Muscle of leg (tissue), 3 donors: ENCODE measurements at regions not wholly inside any gene's neighbourhood (a gene's known extent, or its start where the extent isn't known, plus 50 kb on each side); places are given as distances from the start of the nearest gene placed in this dataset.
"Not testable (repeated sequence)": the region's sequence is repeated elsewhere in the genome, so short reads cannot be mapped to it uniquely, and the experiment has no call there.

Experiments
- DNase-seq: peaks from one replicate; pipeline ENCODE4 v3.0.0; 2013
- H3K27ac ChIP-seq: one replicate; pipeline ENCODE4 v1.5.1; 2013; ENCODE audit warnings: mild to moderate bottlenecking, low read length, control low read depth
- H3K27me3 ChIP-seq: one replicate; pipeline ENCODE4 v1.6.1; 2013; ENCODE audit warnings: low read length; ENCODE audit not compliant: control insufficient read depth, insufficient read depth
- H3K36me3 ChIP-seq: one replicate; pipeline ENCODE4 v1.6.1; 2013; ENCODE audit warnings: low read length; ENCODE audit not compliant: control insufficient read depth, insufficient read depth
- H3K4me1 ChIP-seq: one replicate; pipeline ENCODE4 v1.6.1; 2013; ENCODE audit warnings: low read length; ENCODE audit not compliant: control insufficient read depth, insufficient read depth
- H3K4me3 ChIP-seq: one replicate; pipeline ENCODE4 v1.5.1; 2013; ENCODE audit warnings: low read length, control low read depth
- H3K9me3 ChIP-seq: replicated peaks from 2 replicates; pipeline ENCODE4 v1.6.1; 2013; ENCODE audit warnings: low read depth, low read length; ENCODE audit not compliant: control insufficient read depth
- WGBS: methylation state at CpG from one replicate; pipeline ENCODE4 v1.1.5; 2013; ENCODE audit warnings: missing lambda C conversion rate; ENCODE audit not compliant: insufficient coverage; 5-methylcytosine and 5-hydroxymethylcytosine counted together

DNA sequence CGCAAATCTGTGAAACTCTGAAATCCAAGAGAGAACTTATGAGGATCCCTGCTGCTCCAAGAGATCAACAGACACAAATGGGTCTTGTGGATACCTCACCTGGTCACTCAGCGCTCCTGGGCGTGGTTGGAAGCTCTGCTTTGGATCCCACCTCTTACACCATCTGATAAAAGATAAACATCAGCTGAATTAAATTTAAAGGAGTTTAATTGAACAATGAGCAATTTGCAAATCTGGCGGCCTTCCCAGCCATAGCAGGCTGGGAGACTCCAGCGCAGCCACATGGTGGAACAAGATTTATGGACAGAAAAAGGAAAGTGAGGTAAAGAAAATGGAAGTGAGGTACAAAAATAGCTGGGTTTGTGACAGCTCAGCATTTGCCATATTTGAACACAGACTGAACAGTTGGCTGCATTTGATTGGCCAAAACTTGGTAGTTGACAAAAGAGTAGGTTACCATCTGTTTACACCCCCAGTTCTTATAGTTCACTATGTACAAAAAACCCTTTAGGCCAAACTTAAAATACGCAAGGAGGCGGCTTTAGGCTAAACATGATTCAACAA, 437.3 kb upstream of the NDST3 start:
- Histone ChIP-seq H3K36me3 (no peaks in the 10 kb centered on the region), H3K4me1 (no peaks in the 10 kb centered on the region), H3K27ac (no peak overlapping the region), H3K4me3 (no peak overlapping the region), H3K9me3 (no peaks in the 10 kb centered on the region), H3K27me3 (no peaks in the 10 kb centered on the region)
- 93% methylated on average over 2 of the region's 7 CpGs for WGBS
- no peak for DNase-seq

DNA sequence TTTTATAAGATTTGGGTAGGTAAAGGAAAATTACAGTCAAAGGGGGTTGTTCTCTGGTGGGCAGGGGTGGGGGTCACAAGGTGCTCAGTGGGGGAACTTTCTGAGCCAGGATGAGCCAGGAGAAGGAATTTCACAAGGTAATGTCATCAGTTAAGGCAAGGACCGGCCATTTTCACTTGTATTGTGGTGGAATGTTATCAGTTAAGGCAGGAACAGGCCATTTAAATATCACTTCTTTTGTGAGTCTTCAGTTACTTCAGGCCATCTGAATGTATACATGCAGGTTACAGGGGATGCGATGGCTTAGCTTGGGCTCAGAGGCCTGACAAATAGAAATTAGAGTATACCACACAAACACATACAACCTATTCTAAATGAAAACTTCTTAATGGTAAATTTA, 434.9 kb upstream of the NDST3 start:
- H3K27ac ChIP-seq, H3K27me3 ChIP-seq, H3K4me3 ChIP-seq, H3K36me3 ChIP-seq, DNase-seq, H3K4me1 ChIP-seq, H3K9me3 ChIP-seq: not testable (repeated sequence)
- WGBS = no CpG with 5 or more reads among the region's 2 CpGs

DNA sequence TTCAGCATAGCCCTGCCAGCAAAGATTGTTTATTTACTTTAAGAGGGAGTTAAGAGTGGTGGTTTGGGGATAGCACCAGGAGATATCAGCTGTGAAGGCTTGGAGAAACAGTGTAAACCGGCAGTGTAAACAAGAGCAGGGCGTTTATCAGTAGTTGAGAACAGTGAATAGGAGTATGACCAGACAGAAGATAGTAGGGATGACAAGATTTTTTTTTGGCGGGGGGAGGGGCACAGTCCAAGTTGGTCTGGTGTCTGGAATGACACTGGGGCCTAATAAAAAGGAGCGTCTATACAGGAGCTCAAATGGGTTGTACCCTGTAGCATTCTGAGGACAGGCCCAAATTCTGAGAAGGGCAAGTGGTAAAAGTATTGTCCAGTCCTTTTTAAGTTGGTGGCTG, 433.4 kb upstream of the NDST3 start:
- not testable (repeated sequence) for H3K4me3 ChIP-seq, DNase-seq, H3K36me3 ChIP-seq, H3K27ac ChIP-seq, H3K4me1 ChIP-seq, H3K9me3 ChIP-seq, H3K27me3 ChIP-seq
- WGBS = 48% methylated on average over 2 of the region's 4 CpGs

DNA sequence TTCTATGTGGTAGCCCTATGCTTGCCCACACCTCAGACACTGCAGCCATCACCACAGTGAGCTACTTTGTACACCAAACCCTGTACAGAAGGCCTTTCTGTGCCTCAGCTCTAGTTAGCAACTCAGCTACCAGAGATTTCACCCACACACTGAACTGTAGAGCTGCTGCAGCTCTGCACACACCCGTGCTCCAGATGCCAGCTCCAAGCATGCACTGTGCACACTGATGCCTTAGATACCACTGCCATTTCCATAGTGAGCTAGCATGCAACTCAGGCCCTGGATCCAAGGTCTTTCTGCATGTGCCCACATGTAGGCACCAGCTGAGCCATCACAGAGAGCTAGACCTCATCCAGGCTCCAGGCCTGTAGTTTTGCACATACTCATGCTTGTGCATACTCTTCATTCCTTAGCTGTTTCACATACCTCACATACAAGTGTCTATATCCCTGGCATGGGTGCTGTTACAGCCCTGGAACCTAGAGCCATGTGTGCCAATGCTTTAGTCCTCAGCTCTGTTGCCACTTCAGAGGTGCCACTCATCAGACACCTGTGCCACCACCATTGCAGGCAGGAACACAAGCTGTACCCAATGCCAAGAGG, 423.5 kb upstream of the NDST3 start:
- Histone ChIP-seq H3K27ac (no peak overlapping the region), H3K27me3 (no peaks in the 10 kb centered on the region), H3K4me1 (no peaks in the 10 kb centered on the region), H3K9me3 (peaks cover 12% of the 10 kb centered on the region), H3K36me3 (no peaks in the 10 kb centered on the region), H3K4me3 (no peak overlapping the region)
- 58% methylated on average over 1 of the region's 1 CpG for WGBS
- DNase-seq = no peak

DNA sequence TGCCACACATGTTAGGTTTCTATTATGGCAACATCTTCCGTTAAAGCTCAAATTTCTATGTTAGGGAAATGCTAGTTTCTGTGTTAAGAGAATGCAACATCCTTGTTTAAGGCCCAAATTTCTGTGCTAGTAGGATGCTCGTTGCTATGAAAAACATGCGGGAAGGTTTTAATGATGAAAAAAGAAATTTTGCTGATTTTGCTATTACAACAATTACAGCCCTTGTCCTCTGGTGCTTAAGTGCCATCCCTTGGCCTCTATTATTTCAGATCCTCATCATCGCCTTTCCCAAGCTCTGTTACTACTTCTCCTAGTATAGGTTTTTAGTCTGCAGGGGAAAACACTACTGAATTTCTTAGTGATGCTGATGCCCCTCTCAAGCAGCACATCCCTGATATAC, 412.6 kb upstream of the NDST3 start:
- Histone ChIP-seq H3K4me1 (no peaks in the 10 kb centered on the region), H3K4me3 (no peak overlapping the region), H3K27me3 (no peaks in the 10 kb centered on the region), H3K36me3 (no peaks in the 10 kb centered on the region), H3K9me3 (no peaks in the 10 kb centered on the region), H3K27ac (no peak overlapping the region)
- no peak for DNase-seq
- WGBS = no CpG with 5 or more reads among the region's 4 CpGs

DNA sequence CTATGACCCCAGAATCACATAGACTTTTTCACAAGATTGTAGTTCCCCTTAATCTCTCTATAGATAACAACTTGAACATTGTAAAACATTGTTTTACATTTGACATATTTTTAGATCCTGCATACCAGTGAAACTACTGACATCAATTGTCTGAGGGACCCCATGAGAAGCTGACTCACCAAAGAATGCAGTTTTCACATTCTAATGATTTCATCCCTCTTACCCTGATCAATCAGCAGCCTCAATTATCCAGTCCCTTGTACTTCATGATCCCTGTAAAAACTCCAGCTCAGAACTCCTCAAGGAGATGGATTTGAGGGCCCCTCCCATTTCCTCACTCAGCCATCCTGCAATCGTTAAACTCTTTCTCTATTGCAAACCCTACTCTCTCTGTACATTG, 411.0 kb upstream of the NDST3 start:
- WGBS = 20% methylated on average over 1 of the region's 1 CpG
- H3K4me1 ChIP-seq = no peaks in the 10 kb centered on the region
- no peaks in the 10 kb centered on the region for H3K36me3 ChIP-seq
- no peak overlapping the region for H3K4me3 ChIP-seq
- no peaks in the 10 kb centered on the region for H3K27me3 ChIP-seq
- no peak for DNase-seq
- H3K9me3 ChIP-seq = no peaks in the 10 kb centered on the region
- H3K27ac ChIP-seq = no peak overlapping the region

DNA sequence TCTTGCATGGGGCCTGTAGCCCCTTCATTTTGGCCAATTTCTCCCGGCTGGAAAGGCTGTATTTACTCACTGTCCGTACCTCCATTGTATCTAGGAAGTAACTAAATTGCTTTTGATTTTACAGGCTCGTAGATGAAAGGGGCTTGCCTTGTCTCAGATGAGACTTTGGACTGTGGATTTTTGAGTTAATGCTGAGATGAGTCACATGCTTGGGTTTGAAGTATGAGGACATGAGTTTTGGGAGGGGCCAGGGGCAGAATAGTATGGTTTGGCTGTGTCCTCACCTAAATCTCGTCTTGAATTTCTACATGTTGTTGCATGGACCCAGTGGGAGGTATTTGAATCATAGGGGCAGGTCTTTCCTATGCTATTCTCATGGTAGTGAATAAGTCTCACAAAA, 407.6 kb upstream of the NDST3 start:
- Histone ChIP-seq H3K27me3 (no peaks in the 10 kb centered on the region), H3K4me1 (no peaks in the 10 kb centered on the region), H3K36me3 (no peaks in the 10 kb centered on the region), H3K9me3 (no peaks in the 10 kb centered on the region), H3K27ac (no peak overlapping the region), H3K4me3 (no peak overlapping the region)
- no peak for DNase-seq
- WGBS = 100% methylated on average over 1 of the region's 4 CpGs

DNA sequence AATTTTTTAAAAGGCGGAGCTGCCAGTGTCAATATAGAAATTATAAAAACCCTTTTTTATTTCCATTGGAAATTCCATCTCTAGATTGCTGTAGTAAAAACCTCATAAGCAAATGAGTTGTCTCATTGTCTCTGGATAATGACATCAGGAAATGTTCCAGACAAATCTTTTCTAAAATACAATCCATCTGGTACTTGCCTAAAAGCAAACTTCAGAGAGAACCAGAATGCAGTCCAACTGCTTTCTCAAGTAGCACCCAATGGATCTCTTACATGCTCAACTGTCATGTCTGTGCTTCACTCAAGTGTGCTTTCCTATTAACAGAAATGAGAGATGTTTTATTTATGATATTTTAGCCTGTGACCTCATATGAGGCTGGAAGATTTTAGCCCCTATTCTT, 399.6 kb upstream of the NDST3 start:
- peak; percentile 1 for DNase-seq
- Histone ChIP-seq H3K27ac (no peak overlapping the region), H3K27me3 (no peaks in the 10 kb centered on the region), H3K9me3 (no peaks in the 10 kb centered on the region), H3K4me1 (no peaks in the 10 kb centered on the region), H3K4me3 (no peak overlapping the region), H3K36me3 (no peaks in the 10 kb centered on the region)
- WGBS = no CpG with 5 or more reads among the region's 1 CpG

DNA sequence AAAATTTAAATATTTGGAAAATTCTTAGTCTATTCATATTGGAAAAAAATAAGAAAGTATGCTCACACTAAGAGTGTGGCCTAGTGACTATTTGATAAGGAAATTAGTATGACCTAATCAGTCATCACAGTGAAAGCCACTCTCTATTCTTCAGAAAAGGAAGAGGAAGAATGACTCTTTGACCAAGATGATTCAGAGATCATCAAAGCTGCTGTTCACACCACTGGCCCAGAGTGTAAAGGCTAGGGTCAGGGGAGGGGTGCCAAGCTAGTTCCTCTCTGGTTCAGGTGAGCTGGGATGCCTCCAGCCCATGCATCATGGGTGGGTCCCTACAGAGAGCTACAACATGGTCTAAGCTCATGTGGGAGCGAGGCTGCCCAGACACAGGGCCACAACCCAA, 396.9 kb upstream of the NDST3 start:
- no peaks in the 10 kb centered on the region for H3K9me3 ChIP-seq
- 100% methylated on average over 1 of the region's 1 CpG for WGBS
- no peak for DNase-seq
- H3K27ac ChIP-seq = no peak overlapping the region
- no peaks in the 10 kb centered on the region for H3K4me1 ChIP-seq
- no peaks in the 10 kb centered on the region for H3K36me3 ChIP-seq
- H3K4me3 ChIP-seq = no peak overlapping the region
- H3K27me3 ChIP-seq = no peaks in the 10 kb centered on the region

DNA sequence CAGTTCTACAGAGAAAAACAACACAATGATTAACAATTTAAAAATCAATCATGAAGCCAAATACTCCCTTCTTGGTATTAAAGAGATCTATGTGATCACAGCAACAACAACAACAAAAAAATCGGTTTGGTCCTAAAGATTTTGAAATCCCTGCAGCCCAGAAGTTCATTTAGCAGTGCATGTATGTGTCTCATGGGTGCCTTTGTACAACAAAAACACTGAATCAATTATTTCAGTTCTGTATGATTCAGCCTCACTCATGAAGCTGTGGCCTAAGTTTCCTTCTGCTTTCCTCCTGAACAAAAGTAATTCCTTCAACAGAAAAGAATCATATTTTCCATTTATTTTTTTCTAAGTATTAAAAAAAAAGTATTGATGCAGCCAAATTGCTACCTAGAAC, 393.4 kb upstream of the NDST3 start:
- Histone ChIP-seq H3K36me3 (no peaks in the 10 kb centered on the region), H3K27ac (no peak overlapping the region), H3K27me3 (no peaks in the 10 kb centered on the region), H3K9me3 (no peaks in the 10 kb centered on the region), H3K4me3 (no peak overlapping the region), H3K4me1 (no peaks in the 10 kb centered on the region)
- WGBS = no CpG with 5 or more reads among the region's 1 CpG
- DNase-seq = no peak

DNA sequence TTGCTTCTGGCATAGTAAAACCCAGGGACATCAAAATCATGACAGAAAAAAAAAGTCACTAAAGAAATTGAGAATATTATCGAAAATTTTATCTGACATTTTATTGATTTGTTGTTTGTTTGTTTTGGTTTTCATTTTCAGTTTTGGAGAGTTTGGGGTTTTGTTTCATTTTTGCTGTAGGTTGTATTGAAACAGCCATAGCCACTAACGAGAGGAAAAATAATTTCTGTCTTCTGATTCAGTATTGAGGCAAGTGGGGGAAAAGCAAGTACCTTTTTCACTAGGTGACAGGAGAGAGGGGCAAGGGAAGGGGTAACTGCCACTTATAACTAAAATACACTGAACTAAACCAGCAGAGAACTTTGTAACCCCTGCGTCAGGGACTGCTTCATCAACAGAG, 392.8 kb upstream of the NDST3 start:
- Histone ChIP-seq H3K4me1 (no peaks in the 10 kb centered on the region), H3K4me3 (no peak overlapping the region), H3K27me3 (no peaks in the 10 kb centered on the region), H3K27ac (no peak overlapping the region), H3K9me3 (no peaks in the 10 kb centered on the region), H3K36me3 (no peaks in the 10 kb centered on the region)
- no CpG with 5 or more reads among the region's 3 CpGs for WGBS
- DNase-seq = no peak
